ENCODE measurements at regions not wholly inside any gene's neighbourhood (a gene's known extent, or its start where the extent isn't known, plus 50 kb on each side); places are given as distances from the start of the nearest gene placed in this dataset.

- no peak overlapping the region for H3K4me3 ChIP-seq (replicated peaks in 1 of 2; ENCODE audit: low read depth in 1 of 2, low read length in 2 of 2)
- BruUV-seq (replicated peaks): no TSS peak
- no peaks in the 10 kb centered on the region for H4K20me1 ChIP-seq (ENCODE audit: insufficient read depth)
- H3K9me3 ChIP-seq (ENCODE audit: control insufficient read depth in 1 of 2, insufficient read depth in 1 of 2, low read depth in 1 of 2, low read length in 2 of 2): no peaks in the 10 kb centered on the region
- intact Hi-C loops (cut with micrococcal nuclease): no loop called here
- no peaks in the 10 kb centered on the region for H3K27me3 ChIP-seq (ENCODE audit: insufficient read depth, low read length)
- TF ChIP-seq SIN3A (IDR thresholded peaks at IDR 0.05; ENCODE audit: low read depth) (no peak), REST (IDR thresholded peaks at IDR 0.05; ENCODE audit: low read depth) (no peak), ATF3 (IDR thresholded peaks at IDR 0.05) (no peak), ZFX (IDR thresholded peaks at IDR 0.05) (no peak), CEBPB (IDR thresholded peaks at IDR 0.05; ENCODE audit: low read depth) (no peak), POLR2A (IDR thresholded peaks at IDR 0.05; ENCODE audit: borderline replicate concordance, extremely low read depth, insufficient read depth, insufficient read length) (no peak), CBX3 (IDR thresholded peaks at IDR 0.05; ENCODE audit: low read depth) (no peak), SP1 (IDR thresholded peaks at IDR 0.05; ENCODE audit: low read depth) (no peak), YY1 (IDR thresholded peaks at IDR 0.05; ENCODE audit: extremely low read depth, insufficient replicate concordance, low read depth, low read length) (no peak), EGR1 (IDR thresholded peaks at IDR 0.05; ENCODE audit: low read depth) (no peak), TCF7L2 (IDR thresholded peaks at IDR 0.05; ENCODE audit: borderline replicate concordance, extremely low read depth, insufficient read depth, insufficient read length) (no peak), ZBTB33 (IDR thresholded peaks at IDR 0.05; ENCODE audit: extremely low read depth, insufficient replicate concordance, low read length) (no peak), EZH2 (IDR thresholded peaks at IDR 0.05) (no peak), JUND (IDR thresholded peaks at IDR 0.05) (no peak), ELF1 (IDR thresholded peaks at IDR 0.05; ENCODE audit: borderline replicate concordance, low read depth) (no peak), EZH2phosphoT487 (IDR thresholded peaks at IDR 0.05; ENCODE audit: borderline replicate concordance) (no peak), CTCF (IDR thresholded peaks at IDR 0.05 in 2 of 3, conservative IDR thresholded peaks at IDR 0.05 in 1 of 3; ENCODE audit: borderline replicate concordance in 1 of 3, insufficient read depth in 1 of 3, low read depth in 2 of 3, low read length in 2 of 3) (no peak)
- DNase-seq (ENCODE audit: low read depth, low spot score): no peak
- H2AFZ ChIP-seq (ENCODE audit: low read depth, low read length, poor library complexity, severe bottlenecking): no peak overlapping the region
- ChIA-PET POLR2A (no interaction called here), CTCF (no interaction called here), RAD21 (ENCODE audit: low non-redundant PET in 1 of 2, low total read pairs in 2 of 2, uncharacterized antibody in 2 of 2, unreplicated experiment in 2 of 2) (no interaction called here)
- H3K9ac ChIP-seq (ENCODE audit: low read length): no peak overlapping the region
- H3K36me3 ChIP-seq (ENCODE audit: control insufficient read depth in 1 of 2, insufficient read depth in 2 of 2, low read length in 2 of 2): no peaks in the 10 kb centered on the region
- no peak overlapping the region for H3K4me2 ChIP-seq (ENCODE audit: low read length)
- no peak overlapping the region for H3K27ac ChIP-seq (ENCODE audit: low read depth, low read length)
- no peaks in the 10 kb centered on the region for H3K79me2 ChIP-seq (ENCODE audit: insufficient read depth, low read length)
- no peak for ATAC-seq
- H3K4me1 ChIP-seq (ENCODE audit: control insufficient read depth in 1 of 2, insufficient read depth in 2 of 2, low read length in 2 of 2): no peaks in the 10 kb centered on the region
- no peaks in the 10 kb centered on the region for H3K9me2 ChIP-seq (ENCODE audit: insufficient read depth)
Observed at GRCh38 chr2:193279361-193279760, 1084.6 kb upstream of the TMEFF2 start.

Measured in HCT116 (cell line).